ENCODE measurements at regions not wholly inside any gene's neighbourhood (a gene's known extent, or its start where the extent isn't known, plus 50 kb on each side); places are given as distances from the start of the nearest gene placed in this dataset.

DNA sequence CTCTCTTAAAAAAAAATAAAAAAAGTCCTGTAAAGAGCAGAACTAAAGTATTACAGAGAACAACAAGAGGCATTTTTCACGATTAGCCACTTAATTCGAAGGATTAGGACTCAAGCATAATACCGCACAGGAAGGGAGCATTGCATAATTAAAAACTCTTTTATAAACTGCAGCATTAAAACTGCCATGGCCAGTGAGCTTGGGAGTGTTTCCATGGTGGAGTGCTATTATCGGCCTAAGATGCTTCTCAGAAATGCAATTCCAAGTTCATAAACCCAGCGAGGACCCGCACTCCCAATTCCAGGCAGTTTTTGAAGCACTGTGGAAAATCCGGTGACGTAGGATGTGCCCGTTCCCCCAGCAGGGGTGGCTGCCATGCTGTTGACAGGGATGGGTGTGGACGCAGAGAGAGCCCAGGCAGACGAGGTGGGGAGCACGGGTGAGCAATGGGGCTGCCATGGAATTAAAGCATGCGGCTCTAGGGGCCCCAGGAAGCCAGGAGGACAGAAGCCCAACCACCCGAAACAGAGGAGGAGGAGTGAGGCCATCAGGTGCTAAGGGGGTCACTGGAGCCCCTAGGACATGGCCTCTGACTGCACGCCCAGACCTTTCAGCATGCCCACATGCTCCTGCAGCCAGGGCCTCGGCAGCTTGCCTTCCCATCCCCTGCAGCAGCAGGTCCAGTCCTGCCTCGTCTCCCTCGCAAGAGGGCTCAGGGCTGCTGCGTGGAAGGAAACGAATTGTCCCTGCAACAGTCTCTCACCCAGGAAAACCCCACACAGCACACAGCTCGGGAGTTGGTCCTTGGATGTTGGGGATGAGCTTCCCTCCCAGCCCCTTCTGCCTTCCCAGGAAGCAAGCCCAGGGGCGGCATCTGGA lies 233.4 kb downstream of the NDUFA10 start:
- TF ChIP-seq, protein P1, sequence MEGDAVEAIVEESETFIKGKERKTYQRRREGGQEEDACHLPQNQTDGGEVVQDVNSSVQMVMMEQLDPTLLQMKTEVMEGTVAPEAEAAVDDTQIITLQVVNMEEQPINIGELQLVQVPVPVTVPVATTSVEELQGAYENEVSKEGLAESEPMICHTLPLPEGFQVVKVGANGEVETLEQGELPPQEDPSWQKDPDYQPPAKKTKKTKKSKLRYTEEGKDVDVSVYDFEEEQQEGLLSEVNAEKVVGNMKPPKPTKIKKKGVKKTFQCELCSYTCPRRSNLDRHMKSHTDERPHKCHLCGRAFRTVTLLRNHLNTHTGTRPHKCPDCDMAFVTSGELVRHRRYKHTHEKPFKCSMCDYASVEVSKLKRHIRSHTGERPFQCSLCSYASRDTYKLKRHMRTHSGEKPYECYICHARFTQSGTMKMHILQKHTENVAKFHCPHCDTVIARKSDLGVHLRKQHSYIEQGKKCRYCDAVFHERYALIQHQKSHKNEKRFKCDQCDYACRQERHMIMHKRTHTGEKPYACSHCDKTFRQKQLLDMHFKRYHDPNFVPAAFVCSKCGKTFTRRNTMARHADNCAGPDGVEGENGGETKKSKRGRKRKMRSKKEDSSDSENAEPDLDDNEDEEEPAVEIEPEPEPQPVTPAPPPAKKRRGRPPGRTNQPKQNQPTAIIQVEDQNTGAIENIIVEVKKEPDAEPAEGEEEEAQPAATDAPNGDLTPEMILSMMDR (conservative IDR thresholded peaks at IDR 0.05; ENCODE audit: low read depth in 2 of 2), result no peak
- TF ChIP-seq ZNF331 (CRISPR knock-in tag; IDR thresholded peaks at IDR 0.05; ENCODE audit: low read depth) (no peak), EZH2 (IDR thresholded peaks at IDR 0.05; ENCODE audit: low read depth, unreplicated experiment) (no peak), STAT1 (IDR thresholded peaks at IDR 0.05; ENCODE audit: unreplicated experiment) (no peak), POLR2AphosphoS5 (IDR thresholded peaks at IDR 0.05; ENCODE audit: low read depth) (no peak), ZNF114 (CRISPR knock-in tag; IDR thresholded peaks at IDR 0.05) (no peak)
- TF ChIP-seq, protein P2, sequence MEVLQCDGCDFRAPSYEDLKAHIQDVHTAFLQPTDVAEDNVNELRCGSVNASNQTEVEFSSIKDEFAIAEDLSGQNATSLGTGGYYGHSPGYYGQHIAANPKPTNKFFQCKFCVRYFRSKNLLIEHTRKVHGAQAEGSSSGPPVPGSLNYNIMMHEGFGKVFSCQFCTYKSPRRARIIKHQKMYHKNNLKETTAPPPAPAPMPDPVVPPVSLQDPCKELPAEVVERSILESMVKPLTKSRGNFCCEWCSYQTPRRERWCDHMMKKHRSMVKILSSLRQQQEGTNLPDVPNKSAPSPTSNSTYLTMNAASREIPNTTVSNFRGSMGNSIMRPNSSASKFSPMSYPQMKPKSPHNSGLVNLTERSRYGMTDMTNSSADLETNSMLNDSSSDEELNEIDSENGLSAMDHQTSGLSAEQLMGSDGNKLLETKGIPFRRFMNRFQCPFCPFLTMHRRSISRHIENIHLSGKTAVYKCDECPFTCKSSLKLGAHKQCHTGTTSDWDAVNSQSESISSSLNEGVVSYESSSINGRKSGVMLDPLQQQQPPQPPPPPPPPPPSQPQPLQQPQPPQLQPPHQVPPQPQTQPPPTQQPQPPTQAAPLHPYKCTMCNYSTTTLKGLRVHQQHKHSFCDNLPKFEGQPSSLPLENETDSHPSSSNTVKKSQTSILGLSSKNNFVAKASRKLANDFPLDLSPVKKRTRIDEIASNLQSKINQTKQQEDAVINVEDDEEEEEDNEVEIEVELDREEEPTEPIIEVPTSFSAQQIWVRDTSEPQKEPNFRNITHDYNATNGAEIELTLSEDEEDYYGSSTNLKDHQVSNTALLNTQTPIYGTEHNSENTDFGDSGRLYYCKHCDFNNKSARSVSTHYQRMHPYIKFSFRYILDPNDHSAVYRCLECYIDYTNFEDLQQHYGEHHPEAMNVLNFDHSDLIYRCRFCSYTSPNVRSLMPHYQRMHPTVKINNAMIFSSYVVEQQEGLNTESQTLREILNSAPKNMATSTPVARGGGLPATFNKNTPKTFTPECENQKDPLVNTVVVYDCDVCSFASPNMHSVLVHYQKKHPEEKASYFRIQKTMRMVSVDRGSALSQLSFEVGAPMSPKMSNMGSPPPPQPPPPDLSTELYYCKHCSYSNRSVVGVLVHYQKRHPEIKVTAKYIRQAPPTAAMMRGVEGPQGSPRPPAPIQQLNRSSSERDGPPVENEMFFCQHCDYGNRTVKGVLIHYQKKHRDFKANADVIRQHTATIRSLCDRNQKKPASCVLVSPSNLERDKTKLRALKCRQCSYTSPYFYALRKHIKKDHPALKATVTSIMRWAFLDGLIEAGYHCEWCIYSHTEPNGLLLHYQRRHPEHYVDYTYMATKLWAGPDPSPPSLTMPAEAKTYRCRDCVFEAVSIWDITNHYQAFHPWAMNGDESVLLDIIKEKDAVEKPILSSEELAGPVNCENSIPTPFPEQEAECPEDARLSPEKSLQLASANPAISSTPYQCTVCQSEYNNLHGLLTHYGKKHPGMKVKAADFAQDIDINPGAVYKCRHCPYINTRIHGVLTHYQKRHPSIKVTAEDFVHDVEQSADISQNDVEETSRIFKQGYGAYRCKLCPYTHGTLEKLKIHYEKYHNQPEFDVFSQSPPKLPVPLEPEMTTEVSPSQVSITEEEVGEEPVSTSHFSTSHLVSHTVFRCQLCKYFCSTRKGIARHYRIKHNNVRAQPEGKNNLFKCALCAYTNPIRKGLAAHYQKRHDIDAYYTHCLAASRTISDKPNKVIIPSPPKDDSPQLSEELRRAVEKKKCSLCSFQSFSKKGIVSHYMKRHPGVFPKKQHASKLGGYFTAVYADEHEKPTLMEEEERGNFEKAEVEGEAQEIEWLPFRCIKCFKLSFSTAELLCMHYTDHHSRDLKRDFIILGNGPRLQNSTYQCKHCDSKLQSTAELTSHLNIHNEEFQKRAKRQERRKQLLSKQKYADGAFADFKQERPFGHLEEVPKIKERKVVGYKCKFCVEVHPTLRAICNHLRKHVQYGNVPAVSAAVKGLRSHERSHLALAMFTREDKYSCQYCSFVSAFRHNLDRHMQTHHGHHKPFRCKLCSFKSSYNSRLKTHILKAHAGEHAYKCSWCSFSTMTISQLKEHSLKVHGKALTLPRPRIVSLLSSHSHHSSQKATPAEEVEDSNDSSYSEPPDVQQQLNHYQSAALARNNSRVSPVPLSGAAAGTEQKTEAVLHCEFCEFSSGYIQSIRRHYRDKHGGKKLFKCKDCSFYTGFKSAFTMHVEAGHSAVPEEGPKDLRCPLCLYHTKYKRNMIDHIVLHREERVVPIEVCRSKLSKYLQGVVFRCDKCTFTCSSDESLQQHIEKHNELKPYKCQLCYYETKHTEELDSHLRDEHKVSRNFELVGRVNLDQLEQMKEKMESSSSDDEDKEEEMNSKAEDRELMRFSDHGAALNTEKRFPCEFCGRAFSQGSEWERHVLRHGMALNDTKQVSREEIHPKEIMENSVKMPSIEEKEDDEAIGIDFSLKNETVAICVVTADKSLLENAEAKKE (CRISPR knock-in tag; IDR thresholded peaks at IDR 0.05), result no peak
- TF ChIP-seq, protein P3, sequence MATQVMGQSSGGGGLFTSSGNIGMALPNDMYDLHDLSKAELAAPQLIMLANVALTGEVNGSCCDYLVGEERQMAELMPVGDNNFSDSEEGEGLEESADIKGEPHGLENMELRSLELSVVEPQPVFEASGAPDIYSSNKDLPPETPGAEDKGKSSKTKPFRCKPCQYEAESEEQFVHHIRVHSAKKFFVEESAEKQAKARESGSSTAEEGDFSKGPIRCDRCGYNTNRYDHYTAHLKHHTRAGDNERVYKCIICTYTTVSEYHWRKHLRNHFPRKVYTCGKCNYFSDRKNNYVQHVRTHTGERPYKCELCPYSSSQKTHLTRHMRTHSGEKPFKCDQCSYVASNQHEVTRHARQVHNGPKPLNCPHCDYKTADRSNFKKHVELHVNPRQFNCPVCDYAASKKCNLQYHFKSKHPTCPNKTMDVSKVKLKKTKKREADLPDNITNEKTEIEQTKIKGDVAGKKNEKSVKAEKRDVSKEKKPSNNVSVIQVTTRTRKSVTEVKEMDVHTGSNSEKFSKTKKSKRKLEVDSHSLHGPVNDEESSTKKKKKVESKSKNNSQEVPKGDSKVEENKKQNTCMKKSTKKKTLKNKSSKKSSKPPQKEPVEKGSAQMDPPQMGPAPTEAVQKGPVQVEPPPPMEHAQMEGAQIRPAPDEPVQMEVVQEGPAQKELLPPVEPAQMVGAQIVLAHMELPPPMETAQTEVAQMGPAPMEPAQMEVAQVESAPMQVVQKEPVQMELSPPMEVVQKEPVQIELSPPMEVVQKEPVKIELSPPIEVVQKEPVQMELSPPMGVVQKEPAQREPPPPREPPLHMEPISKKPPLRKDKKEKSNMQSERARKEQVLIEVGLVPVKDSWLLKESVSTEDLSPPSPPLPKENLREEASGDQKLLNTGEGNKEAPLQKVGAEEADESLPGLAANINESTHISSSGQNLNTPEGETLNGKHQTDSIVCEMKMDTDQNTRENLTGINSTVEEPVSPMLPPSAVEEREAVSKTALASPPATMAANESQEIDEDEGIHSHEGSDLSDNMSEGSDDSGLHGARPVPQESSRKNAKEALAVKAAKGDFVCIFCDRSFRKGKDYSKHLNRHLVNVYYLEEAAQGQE (IDR thresholded peaks at IDR 0.05; ENCODE audit: unreplicated experiment), result no peak
- TF ChIP-seq, protein P4, sequence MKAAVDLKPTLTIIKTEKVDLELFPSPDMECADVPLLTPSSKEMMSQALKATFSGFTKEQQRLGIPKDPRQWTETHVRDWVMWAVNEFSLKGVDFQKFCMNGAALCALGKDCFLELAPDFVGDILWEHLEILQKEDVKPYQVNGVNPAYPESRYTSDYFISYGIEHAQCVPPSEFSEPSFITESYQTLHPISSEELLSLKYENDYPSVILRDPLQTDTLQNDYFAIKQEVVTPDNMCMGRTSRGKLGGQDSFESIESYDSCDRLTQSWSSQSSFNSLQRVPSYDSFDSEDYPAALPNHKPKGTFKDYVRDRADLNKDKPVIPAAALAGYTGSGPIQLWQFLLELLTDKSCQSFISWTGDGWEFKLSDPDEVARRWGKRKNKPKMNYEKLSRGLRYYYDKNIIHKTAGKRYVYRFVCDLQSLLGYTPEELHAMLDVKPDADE (IDR thresholded peaks at IDR 0.05), result no peak
